ENCODE measurements at regions not wholly inside any gene's neighbourhood (a gene's known extent, or its start where the extent isn't known, plus 50 kb on each side); places are given as distances from the start of the nearest gene placed in this dataset.

DNA sequence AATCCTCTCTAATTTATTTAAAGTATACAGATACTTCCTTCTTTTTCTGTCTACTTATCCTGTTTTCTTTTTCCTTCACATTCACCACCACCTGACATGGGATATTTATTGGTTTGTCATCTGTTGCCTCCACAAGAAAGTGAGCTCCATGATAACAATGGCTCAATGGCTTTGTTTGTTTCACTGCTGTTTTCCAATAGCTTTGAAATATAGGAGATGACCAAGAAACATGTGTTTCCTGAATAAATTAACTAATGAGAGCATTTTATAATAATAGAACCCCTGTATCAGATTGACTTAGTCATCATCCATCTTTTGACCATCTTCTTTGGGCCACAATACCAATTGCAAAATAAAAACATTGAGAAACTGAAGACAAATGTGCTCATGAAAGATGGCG is 180.2 kb upstream of the GAS1 start:
- no peak overlapping the region for H3K4me3 Mint-ChIP-seq

DNA sequence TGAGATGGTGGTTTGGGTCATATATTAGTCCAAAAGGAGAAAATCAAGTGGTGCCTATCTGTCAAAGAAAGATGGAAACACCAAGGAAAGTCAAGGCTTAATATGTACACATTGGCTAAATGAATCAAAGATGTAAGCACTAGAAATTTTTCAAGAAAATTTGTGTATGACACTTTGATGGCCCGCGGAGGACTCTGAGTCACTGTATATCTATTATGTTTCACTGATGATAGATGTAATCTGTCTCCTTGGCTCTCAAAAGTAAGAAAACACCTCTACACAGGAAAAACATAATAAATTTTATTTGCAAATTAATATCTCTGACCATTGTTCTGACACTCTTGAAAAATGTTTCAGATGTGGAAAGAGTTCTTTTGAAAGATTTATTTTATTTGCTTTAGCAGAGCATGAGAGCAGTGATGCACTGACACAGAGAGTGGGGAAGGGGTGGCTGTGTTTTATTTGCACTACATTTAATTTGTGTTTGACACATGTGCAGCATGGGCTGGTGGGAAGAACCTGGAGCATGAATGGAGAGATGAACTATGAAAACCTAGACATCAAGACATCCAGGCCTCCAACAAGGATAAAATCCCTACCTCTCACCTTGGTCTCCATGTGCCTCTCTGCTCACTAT is 180.8 kb upstream of the GAS1 start:
- no peak for ATAC-seq (replicated peaks)
- Mint-ChIP-seq H3K4me1 (peaks cover 2% of the 10 kb centered on the region), H3K4me3 (no peak overlapping the region), H3K36me3 (ENCODE audit: low read depth) (no peaks in the 10 kb centered on the region), H3K27ac (no peak overlapping the region), H3K9me3 (no peaks in the 10 kb centered on the region), H3K27me3 (peaks cover 32% of the 10 kb centered on the region)

More for the DNA sequence above, 180.2 kb upstream of the GAS1 start:
- H3K4me1 Mint-ChIP-seq = peaks cover 5% of the 10 kb centered on the region
- no peak for ATAC-seq (replicated peaks)
- H3K27me3 Mint-ChIP-seq = peaks cover 32% of the 10 kb centered on the region
- H3K9me3 Mint-ChIP-seq = no peaks in the 10 kb centered on the region
- H3K36me3 Mint-ChIP-seq (ENCODE audit: low read depth) = no peaks in the 10 kb centered on the region
- no peak overlapping the region for H3K27ac Mint-ChIP-seq

DNA sequence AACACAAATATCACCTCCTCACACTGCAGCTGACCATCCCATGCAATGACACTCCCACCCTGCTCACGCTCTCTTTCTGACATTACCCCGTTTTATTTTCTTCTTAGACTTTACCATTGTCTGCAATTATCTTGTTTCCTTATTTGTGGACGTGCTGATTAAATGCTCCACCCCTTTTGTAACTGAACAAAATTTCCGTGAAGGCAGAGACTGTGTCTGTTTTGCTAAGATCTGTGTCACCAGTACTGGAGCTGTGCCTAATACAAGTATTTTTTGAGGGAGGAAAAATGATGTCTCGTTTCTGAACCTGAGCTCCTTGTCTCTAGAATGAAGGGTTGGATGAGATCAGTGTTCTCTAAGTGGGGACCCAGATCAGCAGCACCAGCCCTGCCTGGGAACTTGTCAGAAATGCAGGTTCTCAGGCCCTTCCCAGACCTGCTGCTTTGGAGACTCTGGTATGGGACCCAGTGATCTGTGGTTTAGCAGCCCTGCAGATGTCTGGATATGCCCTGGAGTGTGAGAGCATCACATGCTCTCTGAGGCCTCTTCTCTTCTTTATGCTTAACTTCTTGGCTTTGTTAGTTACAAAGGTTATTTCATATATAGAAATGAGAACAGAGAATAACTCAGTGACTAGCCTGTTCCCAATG is 181.7 kb upstream of the GAS1 start:
- Mint-ChIP-seq H3K9me3 (no peaks in the 10 kb centered on the region), H3K4me3 (no peak overlapping the region), H3K27ac (no peak overlapping the region), H3K36me3 (ENCODE audit: low read depth) (no peaks in the 10 kb centered on the region), H3K27me3 (peaks cover 32% of the 10 kb centered on the region), H3K4me1 (no peaks in the 10 kb centered on the region)
- ATAC-seq (replicated peaks) = no peak

DNA sequence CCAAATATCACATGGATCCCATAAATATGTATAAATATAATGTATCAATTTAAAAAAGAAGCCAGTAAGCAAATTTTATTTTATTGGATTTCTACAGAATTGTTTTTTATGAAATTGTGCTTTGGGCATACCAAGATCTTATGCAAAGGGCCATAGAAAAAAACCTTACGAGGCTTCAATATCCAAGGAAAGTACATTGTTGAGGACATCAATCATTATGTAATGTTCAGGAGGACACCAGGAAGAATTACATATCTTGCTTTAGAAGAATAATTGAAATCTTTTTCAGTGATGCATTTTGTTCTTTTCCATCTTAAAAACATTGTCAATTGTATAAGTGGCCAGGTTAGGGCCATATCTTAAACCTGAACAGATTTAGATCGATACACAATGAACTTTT is 187.8 kb upstream of the GAS1 start:
- Mint-ChIP-seq H3K27ac (no peak overlapping the region), H3K9me3 (no peaks in the 10 kb centered on the region), H3K4me1 (no peaks in the 10 kb centered on the region), H3K27me3 (no peaks in the 10 kb centered on the region), H3K36me3 (ENCODE audit: low read depth) (no peaks in the 10 kb centered on the region), H3K4me3 (no peak overlapping the region)
- no peak for ATAC-seq (replicated peaks)

DNA sequence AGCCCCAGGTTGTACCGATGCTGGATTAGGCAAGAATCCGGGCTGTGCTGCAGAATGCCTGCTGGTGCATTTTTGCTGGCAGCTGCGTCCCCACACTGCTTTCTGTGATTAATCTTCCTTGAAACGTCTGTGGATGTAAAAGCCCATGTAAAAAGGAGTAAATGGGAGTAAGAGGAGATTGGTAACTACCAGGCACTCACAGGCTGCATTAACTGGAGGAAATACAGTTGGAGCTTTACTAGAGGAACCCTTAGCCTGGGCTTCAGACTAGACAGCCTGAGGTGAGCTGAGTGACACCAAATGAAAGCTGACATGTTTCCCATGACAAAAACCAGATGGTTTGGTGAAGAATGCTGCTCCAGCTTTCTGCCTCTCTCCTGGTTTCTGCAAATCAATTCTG is 190.4 kb upstream of the GAS1 start:
- Mint-ChIP-seq H3K4me1 (no peaks in the 10 kb centered on the region), H3K27me3 (peaks cover 11% of the 10 kb centered on the region), H3K9me3 (no peaks in the 10 kb centered on the region), H3K27ac (no peak overlapping the region), H3K36me3 (ENCODE audit: low read depth) (no peaks in the 10 kb centered on the region), H3K4me3 (no peak overlapping the region)
- no peak for ATAC-seq (replicated peaks)

DNA sequence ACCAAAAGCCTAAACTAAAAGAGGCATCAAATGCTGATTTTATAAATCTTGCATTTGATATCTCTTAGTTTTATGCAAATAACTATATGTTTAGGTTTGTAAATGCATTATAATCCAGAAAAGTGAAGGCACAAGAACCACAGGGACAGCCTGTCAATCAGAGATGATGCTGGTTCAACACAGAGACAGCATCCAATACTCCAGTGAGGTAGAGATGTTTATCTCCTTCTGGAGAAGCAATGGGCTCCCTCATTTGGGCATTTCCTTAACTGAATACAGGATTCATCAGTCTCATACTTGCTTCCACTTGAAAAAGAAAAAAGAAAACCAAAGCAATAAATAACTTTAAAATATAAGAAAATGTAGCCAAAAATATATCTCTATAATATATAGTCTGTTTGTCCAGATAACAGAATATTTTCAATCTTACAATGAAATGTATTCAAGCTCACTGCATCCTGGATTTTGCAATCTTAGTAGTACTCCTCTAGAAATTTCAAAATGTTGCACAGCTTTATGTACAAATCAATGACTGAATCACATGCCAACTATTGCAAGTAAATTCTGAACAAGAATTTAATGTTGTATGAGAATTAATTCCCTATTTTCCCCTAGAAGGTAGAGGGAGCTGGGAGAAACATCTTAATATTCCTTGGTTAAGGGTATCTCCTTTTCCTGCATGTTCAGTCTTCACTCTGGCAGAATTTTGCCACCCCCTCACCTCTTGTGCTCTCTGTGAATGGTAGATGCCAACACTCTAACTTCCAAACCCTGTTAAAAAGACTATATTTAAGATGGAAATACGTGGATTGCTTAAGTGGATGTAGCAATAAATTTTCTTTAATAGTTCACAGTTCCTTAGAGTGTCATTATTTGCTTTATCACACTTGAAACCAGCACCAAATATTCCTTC is 191.1 kb upstream of the GAS1 start:
- Mint-ChIP-seq H3K4me1 (no peaks in the 10 kb centered on the region), H3K4me3 (no peak overlapping the region), H3K9me3 (no peaks in the 10 kb centered on the region), H3K36me3 (ENCODE audit: low read depth) (no peaks in the 10 kb centered on the region), H3K27ac (no peak overlapping the region), H3K27me3 (peaks cover 11% of the 10 kb centered on the region)
- no peak for ATAC-seq (replicated peaks)

DNA sequence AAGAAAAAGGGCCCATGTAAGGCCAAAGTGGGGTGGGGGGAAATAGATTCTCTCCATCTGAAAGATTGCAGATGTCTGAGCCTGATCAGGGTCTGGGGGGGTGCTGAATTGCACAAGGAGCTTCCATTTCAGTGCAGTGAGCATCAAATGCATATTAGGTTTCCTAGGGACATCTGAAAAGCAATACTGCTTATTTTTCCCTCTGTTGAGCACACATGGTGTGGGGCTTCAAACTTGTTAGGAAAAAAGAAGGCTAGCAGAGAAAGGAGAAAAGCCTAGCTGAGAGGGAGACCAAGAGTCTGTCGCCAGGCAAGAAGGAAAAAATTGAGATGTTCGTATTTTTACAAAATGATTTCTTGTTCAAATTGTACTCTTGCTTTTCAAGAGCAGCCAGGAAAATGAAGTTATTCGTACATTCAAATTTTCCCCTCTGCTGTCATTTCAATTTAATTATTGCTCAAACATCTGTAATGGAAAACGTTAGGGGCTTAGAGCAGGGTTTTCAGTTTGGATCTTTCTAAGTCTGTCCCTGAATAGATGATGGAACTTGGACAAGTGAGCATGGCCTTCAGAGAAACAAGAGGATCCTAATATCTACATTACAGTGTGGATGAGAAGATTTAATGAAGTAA is 191.9 kb upstream of the GAS1 start:
- ATAC-seq (replicated peaks) = no peak
- Mint-ChIP-seq H3K27ac (no peak overlapping the region), H3K4me3 (no peak overlapping the region), H3K27me3 (peaks cover 11% of the 10 kb centered on the region), H3K36me3 (ENCODE audit: low read depth) (no peaks in the 10 kb centered on the region), H3K9me3 (no peaks in the 10 kb centered on the region), H3K4me1 (no peaks in the 10 kb centered on the region)

DNA sequence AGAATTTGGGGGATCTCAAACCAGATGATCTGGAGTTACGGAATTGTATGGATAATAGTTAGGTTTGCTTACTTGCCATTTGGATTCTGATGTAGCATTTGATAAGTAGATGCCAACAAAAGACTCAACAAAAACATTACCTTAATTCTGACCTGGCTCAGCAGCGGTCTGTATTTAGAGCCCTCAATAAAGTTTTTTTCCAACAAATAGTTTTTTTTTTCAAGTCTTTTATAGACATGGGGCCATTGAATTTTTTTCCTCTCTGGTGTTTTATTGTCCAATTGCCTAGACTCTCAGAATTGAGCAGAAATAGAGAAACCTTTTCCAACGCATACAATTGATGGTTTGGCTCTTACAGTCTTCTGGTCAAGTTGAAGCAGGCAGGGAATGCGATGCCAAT is 192.8 kb upstream of the GAS1 start:
- H3K36me3 Mint-ChIP-seq (ENCODE audit: low read depth) = no peaks in the 10 kb centered on the region
- peaks cover 15% of the 10 kb centered on the region for H3K27me3 Mint-ChIP-seq
- H3K27ac Mint-ChIP-seq = no peak overlapping the region
- ATAC-seq (replicated peaks) = no peak
- no peaks in the 10 kb centered on the region for H3K4me1 Mint-ChIP-seq
- H3K9me3 Mint-ChIP-seq = peaks cover 3% of the 10 kb centered on the region
- no peak overlapping the region for H3K4me3 Mint-ChIP-seq

DNA sequence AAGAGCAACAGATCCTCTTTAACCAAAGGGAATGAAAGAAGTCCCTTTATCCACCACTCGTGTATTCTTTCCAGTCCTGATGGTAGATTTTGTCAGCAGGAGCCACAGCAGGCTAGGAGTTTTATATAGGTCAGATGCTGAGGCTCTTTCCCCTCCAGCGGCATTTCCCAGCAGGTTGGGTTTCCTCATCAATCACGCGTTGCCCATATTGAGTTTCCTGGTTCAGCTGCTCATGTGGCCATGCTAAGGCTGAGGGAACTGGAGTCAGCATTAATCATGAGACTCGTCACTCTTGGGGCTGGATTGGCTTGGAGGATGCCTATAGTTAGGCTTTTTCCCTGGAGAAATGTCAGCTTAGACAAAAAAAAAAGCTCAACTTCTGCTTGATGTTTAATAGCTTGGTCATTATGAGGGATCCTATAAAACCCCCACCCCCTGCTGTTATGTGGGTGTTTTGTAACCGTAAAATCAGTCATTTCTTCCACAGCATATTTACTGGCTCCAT is 193.4 kb upstream of the GAS1 start:
- no peak overlapping the region for H3K27ac Mint-ChIP-seq
- H3K27me3 Mint-ChIP-seq = peaks cover 16% of the 10 kb centered on the region
- H3K9me3 Mint-ChIP-seq = peaks cover 3% of the 10 kb centered on the region
- H3K4me1 Mint-ChIP-seq = no peaks in the 10 kb centered on the region
- no peak for ATAC-seq (replicated peaks)
- H3K36me3 Mint-ChIP-seq (ENCODE audit: low read depth) = no peaks in the 10 kb centered on the region
- H3K4me3 Mint-ChIP-seq = no peak overlapping the region

DNA sequence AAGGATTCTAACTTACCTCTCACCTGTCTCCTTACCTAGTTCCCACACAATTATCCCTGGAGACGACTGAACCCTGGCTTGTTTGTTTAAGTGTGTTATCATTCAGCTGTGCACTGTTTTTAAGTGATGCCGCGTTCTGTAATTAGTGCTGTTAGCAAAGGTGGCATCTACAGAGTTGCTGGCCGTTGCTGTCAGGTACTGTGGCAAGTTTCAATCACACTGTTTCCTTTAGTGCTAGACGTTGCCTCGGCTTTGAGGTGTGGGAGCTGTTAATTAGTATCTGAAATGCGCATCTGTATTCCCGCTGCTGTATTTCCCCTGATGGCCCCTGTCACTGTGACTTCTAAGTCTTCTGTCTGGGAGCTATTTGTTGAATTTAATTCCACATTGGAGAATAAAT is 193.8 kb upstream of the GAS1 start:
- Mint-ChIP-seq H3K9me3 (peaks cover 3% of the 10 kb centered on the region), H3K4me1 (no peaks in the 10 kb centered on the region), H3K27me3 (peaks cover 19% of the 10 kb centered on the region), H3K4me3 (no peak overlapping the region), H3K36me3 (ENCODE audit: low read depth) (no peaks in the 10 kb centered on the region), H3K27ac (no peak overlapping the region)
- no peak for ATAC-seq (replicated peaks)

DNA sequence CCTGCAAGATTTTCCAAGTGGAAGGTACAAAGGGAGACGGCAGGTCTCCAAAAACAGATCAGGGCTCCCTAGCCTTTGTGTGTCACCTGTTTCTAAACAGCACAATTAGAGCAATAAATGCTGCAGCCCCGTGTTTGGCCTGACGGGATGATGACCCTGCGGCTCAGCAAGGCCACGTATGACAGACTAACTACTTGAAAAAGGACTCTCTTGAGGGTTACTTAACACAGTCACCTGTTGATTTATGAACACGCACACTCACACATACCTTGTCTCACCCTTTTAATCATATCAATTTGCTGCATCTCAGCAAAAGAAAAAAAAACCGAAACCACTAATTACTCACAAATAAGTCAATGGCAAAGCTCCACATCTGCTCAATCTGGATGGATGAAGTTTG is 199.6 kb upstream of the GAS1 start:
- ATAC-seq (replicated peaks) = no peak
- no peaks in the 10 kb centered on the region for H3K36me3 Mint-ChIP-seq (ENCODE audit: low read depth)
- no peak overlapping the region for H3K27ac Mint-ChIP-seq
- no peaks in the 10 kb centered on the region for H3K4me1 Mint-ChIP-seq
- peaks cover 3% of the 10 kb centered on the region for H3K9me3 Mint-ChIP-seq
- peaks cover 45% of the 10 kb centered on the region for H3K27me3 Mint-ChIP-seq
- H3K4me3 Mint-ChIP-seq = no peak overlapping the region

DNA sequence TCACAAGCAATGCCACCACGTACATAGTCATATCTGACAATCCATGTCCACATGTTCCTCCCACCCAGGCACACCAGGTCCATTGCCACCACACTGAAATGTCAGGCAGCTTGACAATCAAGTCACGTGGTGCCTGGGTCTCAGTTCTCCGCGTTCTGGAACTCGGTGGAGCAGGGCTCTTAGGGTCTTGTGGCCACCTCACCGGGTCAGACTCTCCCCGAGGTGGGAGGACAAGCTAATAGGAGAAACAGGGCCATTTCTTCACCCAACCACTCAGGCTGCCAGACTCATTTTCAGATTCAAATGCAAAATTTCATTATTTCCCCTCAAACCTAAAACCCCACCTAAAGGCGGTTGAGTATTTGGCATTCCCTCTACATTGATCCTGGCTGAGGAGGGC is 200.5 kb upstream of the GAS1 start:
- Mint-ChIP-seq H3K9me3 (peaks cover 3% of the 10 kb centered on the region), H3K4me1 (no peaks in the 10 kb centered on the region), H3K4me3 (no peak overlapping the region), H3K27me3 (peaks cover 41% of the 10 kb centered on the region), H3K27ac (no peak overlapping the region), H3K36me3 (ENCODE audit: low read depth) (no peaks in the 10 kb centered on the region)
- ATAC-seq (replicated peaks) = no peak

DNA sequence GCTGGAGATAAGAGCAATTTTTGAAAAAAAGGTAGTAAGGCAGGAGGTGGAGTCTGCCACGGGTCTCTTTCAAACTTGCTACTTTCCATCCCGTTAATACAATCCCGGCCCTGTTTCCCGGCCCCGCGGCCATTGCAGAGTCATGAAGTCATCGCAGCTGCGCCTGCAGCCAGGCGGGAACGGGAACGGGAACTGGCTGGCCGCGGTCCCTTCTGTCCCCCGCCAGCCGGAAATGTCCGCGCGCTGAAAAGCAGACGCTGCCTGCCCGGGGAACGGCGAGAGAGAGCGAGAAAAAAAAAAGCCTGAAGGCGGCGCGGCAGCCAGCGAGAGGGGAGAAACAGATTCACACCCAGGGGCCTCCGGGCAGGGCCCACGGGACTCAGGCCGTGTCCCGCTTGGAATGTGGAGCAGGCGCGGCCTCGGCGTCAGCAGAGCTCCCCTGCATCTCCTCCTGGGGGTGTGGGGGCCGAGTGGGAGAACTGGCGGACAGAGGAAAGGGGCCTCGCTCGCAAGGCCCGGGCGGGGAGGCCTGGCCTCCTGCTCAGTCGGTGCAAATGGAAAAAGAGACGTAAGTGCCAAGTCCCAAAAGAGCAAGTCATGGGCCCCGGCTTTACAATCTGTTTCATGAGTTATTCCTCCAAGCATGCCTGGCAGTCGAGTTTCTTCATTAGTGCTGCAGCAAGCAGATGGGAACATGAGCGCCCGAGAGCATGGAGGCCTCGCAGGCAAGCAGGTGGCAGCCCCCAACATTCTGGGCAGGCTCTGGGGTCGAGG is 201.2 kb upstream of the GAS1 start:
- ATAC-seq (replicated peaks) = no peak
- Mint-ChIP-seq H3K4me1 (no peaks in the 10 kb centered on the region), H3K36me3 (ENCODE audit: low read depth) (no peaks in the 10 kb centered on the region), H3K9me3 (peaks cover 3% of the 10 kb centered on the region), H3K27ac (no peak overlapping the region), H3K4me3 (peak overlapping the region; percentile 51), H3K27me3 (peaks cover 41% of the 10 kb centered on the region)

DNA sequence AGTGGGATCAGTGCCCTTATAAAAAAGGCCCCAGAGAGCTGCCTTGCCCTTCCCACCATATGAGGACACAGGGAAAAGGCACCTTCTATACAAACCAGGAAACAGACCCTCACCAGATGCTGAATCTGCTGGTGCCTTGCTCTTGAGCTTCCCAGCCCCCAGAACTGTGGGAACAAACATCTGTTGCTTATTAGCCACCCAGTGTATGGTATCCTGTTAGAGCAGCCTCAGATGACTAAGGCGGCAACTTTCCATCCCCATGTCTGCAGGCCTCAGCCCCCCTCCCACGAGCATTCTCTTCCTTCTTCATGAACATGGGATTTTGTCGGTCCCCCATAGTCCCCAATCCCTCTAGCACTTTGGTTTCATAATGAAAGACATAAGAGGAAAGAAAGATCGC is 202.5 kb upstream of the GAS1 start:
- Mint-ChIP-seq H3K27ac (no peak overlapping the region), H3K4me3 (no peak overlapping the region), H3K9me3 (no peaks in the 10 kb centered on the region), H3K36me3 (ENCODE audit: low read depth) (no peaks in the 10 kb centered on the region), H3K27me3 (peaks cover 38% of the 10 kb centered on the region), H3K4me1 (no peaks in the 10 kb centered on the region)
- no peak for ATAC-seq (replicated peaks)
